Neural cell (in vitro differentiated cells): ENCODE measurements at regions not wholly inside any gene's neighbourhood (a gene's known extent, or its start where the extent isn't known, plus 50 kb on each side); places are given as distances from the start of the nearest gene placed in this dataset.

Experiments used
- H2AFZ ChIP-seq: fragments of 200-600, 300-800 bp; sonication (generic), shearing (Covaris generic); 2 replicates; pipeline ENCODE4 v1.6.0; 2014; ENCODE audit warnings: low read depth, mild to moderate bottlenecking, antibody characterized with exemption, low read length, moderate library complexity
- H3F3A ChIP-seq: fragments of 200-600 bp; shearing (Covaris generic); 2 replicates; pipeline ENCODE4 v1.6.1; 2016; ENCODE audit warnings: mild to moderate bottlenecking, moderate library complexity, mixed read lengths, antibody characterized with exemption, low read length; ENCODE audit not compliant: insufficient read depth, poor library complexity, severe bottlenecking
- H3K27ac ChIP-seq: fragments of 200-600, 300-800 bp; sonication (generic), shearing (Covaris generic); 2 replicates; pipeline ENCODE4 v1.5.1; 2014; ENCODE audit warnings: mild to moderate bottlenecking, low read length, moderate library complexity
- H3K27me3 ChIP-seq: fragments of 300-800, 200-600 bp; sonication (generic), shearing (Covaris generic); 2 replicates; pipeline ENCODE4 v1.6.0; 2014; ENCODE audit warnings: mild to moderate bottlenecking, low read depth, low read length, moderate library complexity; ENCODE audit not compliant: insufficient read depth
- H3K36me3 ChIP-seq: fragments of 300-800, 200-600 bp; sonication (generic), shearing (Covaris generic); 2 replicates; pipeline ENCODE4 v1.5.1; 2014; ENCODE audit warnings: mild to moderate bottlenecking, antibody characterized with exemption, low read length, moderate library complexity; ENCODE audit not compliant: insufficient read depth
- H3K4me2 ChIP-seq: fragments of 300-800, 200-600 bp; sonication (generic), shearing (Covaris generic); 2 replicates; pipeline ENCODE4 v1.6.0; 2014; ENCODE audit warnings: mild to moderate bottlenecking, low read length
- H3K4me3 ChIP-seq: fragments of 300-800, 200-600 bp; sonication (generic), shearing (Covaris generic); 2 replicates; pipeline ENCODE4 v1.5.1; 2014; ENCODE audit warnings: mild to moderate bottlenecking, low read length, moderate library complexity
- H3K79me2 ChIP-seq: fragments of 200-600 bp; shearing (Covaris generic); replicated peaks from 2 replicates; pipeline ENCODE4 v1.6.0; 2014; ENCODE audit warnings: mild to moderate bottlenecking, low read length, moderate library complexity; ENCODE audit not compliant: insufficient read depth
- H3K9ac ChIP-seq: fragments of 300-800, 200-600 bp; sonication (generic), shearing (Covaris generic); 2 replicates; pipeline ENCODE4 v1.6.1; 2016; ENCODE audit warnings: mild to moderate bottlenecking, low read length, mixed read lengths
- H3K9me2 ChIP-seq: fragments of 200-600 bp; shearing (Covaris generic); 2 replicates; pipeline ENCODE4 v1.6.1; 2016; ENCODE audit warnings: mild to moderate bottlenecking, low read length, mixed read lengths; ENCODE audit not compliant: insufficient read depth
- H3K9me3 ChIP-seq: fragments of 200-600, 300-800 bp; sonication (generic), shearing (Covaris generic); 2 replicates; pipeline ENCODE4 v1.6.1; 2016; ENCODE audit warnings: mild to moderate bottlenecking, mixed run types, low read length, moderate library complexity, mixed read lengths
- H4K20me1 ChIP-seq: fragments of 200-600 bp; shearing (Covaris generic); 2 replicates; pipeline ENCODE4 v1.6.1; 2016; ENCODE audit warnings: mild to moderate bottlenecking, mixed run types; ENCODE audit not compliant: insufficient read depth
- CTCF ChIP-seq: fragments of 450-650 bp; IDR thresholded peaks from 2 replicates; pipeline ENCODE4 v1.5.1; 2014; ENCODE audit warnings: antibody characterized with exemption, mild to moderate bottlenecking, moderate library complexity; ENCODE audit not compliant: poor library complexity, severe bottlenecking
- EP300 ChIP-seq: fragments of 450-650 bp; conservative IDR thresholded peaks from 2 replicates; pipeline ENCODE4 v1.6.1; 2014; ENCODE audit warnings: antibody characterized with exemption, mild to moderate bottlenecking, moderate library complexity; ENCODE audit not compliant: poor library complexity, severe bottlenecking
- EZH2 ChIP-seq: fragments of 200-600, 300-800 bp; shearing (Covaris generic), sonication (generic); IDR thresholded peaks from 2 replicates; pipeline ENCODE4 v1.6.1; 2014; ENCODE audit warnings: antibody characterized with exemption, low read length, borderline replicate concordance, mild to moderate bottlenecking; ENCODE audit not compliant: insufficient read depth, poor library complexity, severe bottlenecking
- MXI1 ChIP-seq: fragments of 450-650 bp; conservative IDR thresholded peaks from 2 replicates; pipeline ENCODE4 v1.6.1; 2014; ENCODE audit warnings: antibody characterized with exemption, mild to moderate bottlenecking; ENCODE audit not compliant: poor library complexity, severe bottlenecking
- POLR2AphosphoS5 ChIP-seq: IDR thresholded peaks from 2 replicates; pipeline ENCODE4 v1.6.1; 2012
- RAD21 ChIP-seq: fragments of 450-650 bp; conservative IDR thresholded peaks from 2 replicates; pipeline ENCODE4 v1.6.1; 2014; ENCODE audit warnings: antibody characterized with exemption, mild to moderate bottlenecking, moderate library complexity
- REST ChIP-seq: IDR thresholded peaks from 2 replicates; pipeline ENCODE4 v1.6.1; 2012; ENCODE audit warnings: borderline replicate concordance
- SMC3 ChIP-seq: fragments of 450-650 bp; conservative IDR thresholded peaks from 2 replicates; pipeline ENCODE4 v1.6.1; 2014; ENCODE audit warnings: antibody characterized with exemption, mild to moderate bottlenecking, moderate library complexity; ENCODE audit not compliant: poor library complexity
- TAF1 ChIP-seq: IDR thresholded peaks from 2 replicates; pipeline ENCODE4 v1.6.1; 2012; ENCODE audit warnings: low read depth

GRCh38 chr18:24588440-24588839 is 128.0 kb downstream of the HRH4 start:
- Histone ChIP-seq H3K9ac (no peak overlapping the region), H4K20me1 (no peaks in the 10 kb centered on the region), H3K9me3 (no peaks in the 10 kb centered on the region), H3K27ac (no peak overlapping the region), H3K79me2 (no peaks in the 10 kb centered on the region), H3K9me2 (no peaks in the 10 kb centered on the region), H2AFZ (no peak overlapping the region), H3K36me3 (no peaks in the 10 kb centered on the region), H3K27me3 (no peaks in the 10 kb centered on the region), H3K4me2 (no peak overlapping the region), H3F3A (no peaks in the 10 kb centered on the region), H3K4me3 (no peak overlapping the region)
- TF ChIP-seq MXI1 (no peak), REST (no peak)

GRCh38 chr18:24590946-24591345 is 130.5 kb downstream of the HRH4 start:
- no peaks in the 10 kb centered on the region for H3K9me3 ChIP-seq
- H4K20me1 ChIP-seq = no peaks in the 10 kb centered on the region
- H3K9me2 ChIP-seq = no peaks in the 10 kb centered on the region
- no peaks in the 10 kb centered on the region for H3K79me2 ChIP-seq
- no peaks in the 10 kb centered on the region for H3K36me3 ChIP-seq
- H3F3A ChIP-seq = no peaks in the 10 kb centered on the region
- no peak overlapping the region for H3K9ac ChIP-seq
- H3K27me3 ChIP-seq = no peaks in the 10 kb centered on the region
- no peak overlapping the region for H3K27ac ChIP-seq
- no peak overlapping the region for H3K4me3 ChIP-seq
- H3K4me2 ChIP-seq = no peak overlapping the region
- TF ChIP-seq RAD21 = no peak
- no peak for TF ChIP-seq MXI1
- no peak for TF ChIP-seq CTCF
- TF ChIP-seq EZH2 = no peak
- no peak for TF ChIP-seq REST
- TF ChIP-seq SMC3 = no peak
- no peak for TF ChIP-seq EP300
- no peak for TF ChIP-seq POLR2AphosphoS5
- no peak for TF ChIP-seq TAF1
- H2AFZ ChIP-seq = no peak overlapping the region
